KMS-11 (cell line): ENCODE measurements at regions not wholly inside any gene's neighbourhood (a gene's known extent, or its start where the extent isn't known, plus 50 kb on each side); places are given as distances from the start of the nearest gene placed in this dataset.

Source experiments
- H2AFZ ChIP-seq: fragments of 200-600 bp; sonication (generic); 2 replicates; pipeline ENCODE4 v1.6.1; 2016; ENCODE audit warnings: antibody characterized with exemption, mixed run types, low read depth
- H3K27ac ChIP-seq: fragments of 200-600 bp; sonication (generic); 2 replicates; pipeline ENCODE4 v1.6.1; 2016; ENCODE audit warnings: mild to moderate bottlenecking, mixed run types
- H3K27me3 ChIP-seq: fragments of 200-600 bp; sonication (generic); 2 replicates; pipeline ENCODE4 v1.6.1; 2017; ENCODE audit warnings: mild to moderate bottlenecking, low read depth, mixed run types, moderate library complexity; ENCODE audit not compliant: insufficient read depth
- H3K36me3 ChIP-seq: fragments of 200-600 bp; sonication (generic); 2 replicates; pipeline ENCODE4 v1.6.1; 2017; ENCODE audit warnings: mild to moderate bottlenecking, mixed run types; ENCODE audit not compliant: insufficient read depth
- H3K4me1 ChIP-seq: fragments of 200-600 bp; sonication (generic); 2 replicates; pipeline ENCODE4 v1.6.1; 2016; ENCODE audit warnings: mild to moderate bottlenecking, low read depth, mixed run types; ENCODE audit not compliant: poor library complexity, severe bottlenecking
- H3K4me2 ChIP-seq: fragments of 200-600 bp; sonication (generic); 2 replicates; pipeline ENCODE4 v1.7.0; 2016; ENCODE audit warnings: mild to moderate bottlenecking, mixed run types
- H3K4me3 ChIP-seq: fragments of 200-600 bp; sonication (generic); IDR thresholded peaks from 2 replicates; pipeline ENCODE4 v1.6.1; 2017; ENCODE audit warnings: low read depth, low read length, mixed read lengths; ENCODE audit not compliant: insufficient read depth
- H3K79me2 ChIP-seq: fragments of 200-600 bp; sonication (generic); 2 replicates; pipeline ENCODE4 v1.6.1; 2016; ENCODE audit warnings: low read depth, mixed run types; ENCODE audit not compliant: insufficient read depth
- H3K9ac ChIP-seq: fragments of 200-600 bp; sonication (generic); 2 replicates; pipeline ENCODE4 v1.6.1; 2016; ENCODE audit warnings: mild to moderate bottlenecking, mixed run types
- H4K20me1 ChIP-seq: fragments of 200-600 bp; sonication (generic); 2 replicates; pipeline ENCODE4 v1.6.1; 2016; ENCODE audit warnings: mild to moderate bottlenecking, mixed run types; ENCODE audit not compliant: insufficient read depth
- TF ChIP-seq, protein P1 (sequence below): fragments of 200-600 bp; sonication (generic); conservative IDR thresholded peaks from 2 replicates; pipeline ENCODE4 v1.6.1; 2017; ENCODE audit warnings: low read depth, mild to moderate bottlenecking, antibody characterized with exemption, low read length, moderate library complexity, mixed read lengths

DNA sequence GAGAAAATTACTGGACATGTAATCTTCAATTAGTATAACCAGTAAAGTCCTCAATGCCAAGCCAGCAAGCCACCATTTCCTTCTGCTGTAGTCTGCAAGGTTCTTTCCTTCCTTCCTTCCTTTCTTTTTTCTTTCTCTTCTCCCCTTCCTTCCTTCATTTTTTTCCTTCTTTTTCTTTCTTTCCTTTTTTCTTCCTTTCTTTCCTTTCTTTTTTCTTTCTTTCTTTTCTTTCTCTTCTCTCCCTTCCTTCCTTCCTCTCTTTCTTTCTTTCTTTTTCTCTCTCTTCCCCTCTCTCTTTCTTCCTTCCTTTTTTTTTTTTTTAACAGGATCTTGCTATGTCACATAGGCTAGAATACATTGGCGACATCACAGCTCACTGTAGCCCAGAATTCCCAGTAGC, 369.8 kb downstream of the SEMA3D start:
- H2AFZ ChIP-seq, result no peak overlapping the region
- no peaks in the 10 kb centered on the region for H3K79me2 ChIP-seq
- no peak overlapping the region for H3K4me3 ChIP-seq
- H3K27ac ChIP-seq, result no peak overlapping the region
- H3K9ac ChIP-seq, result no peak overlapping the region
- no peaks in the 10 kb centered on the region for H4K20me1 ChIP-seq
- no peaks in the 10 kb centered on the region for H3K36me3 ChIP-seq
- no peaks in the 10 kb centered on the region for H3K27me3 ChIP-seq
- H3K4me2 ChIP-seq, result no peak overlapping the region
- no peaks in the 10 kb centered on the region for H3K4me1 ChIP-seq
- TF ChIP-seq, protein P1, sequence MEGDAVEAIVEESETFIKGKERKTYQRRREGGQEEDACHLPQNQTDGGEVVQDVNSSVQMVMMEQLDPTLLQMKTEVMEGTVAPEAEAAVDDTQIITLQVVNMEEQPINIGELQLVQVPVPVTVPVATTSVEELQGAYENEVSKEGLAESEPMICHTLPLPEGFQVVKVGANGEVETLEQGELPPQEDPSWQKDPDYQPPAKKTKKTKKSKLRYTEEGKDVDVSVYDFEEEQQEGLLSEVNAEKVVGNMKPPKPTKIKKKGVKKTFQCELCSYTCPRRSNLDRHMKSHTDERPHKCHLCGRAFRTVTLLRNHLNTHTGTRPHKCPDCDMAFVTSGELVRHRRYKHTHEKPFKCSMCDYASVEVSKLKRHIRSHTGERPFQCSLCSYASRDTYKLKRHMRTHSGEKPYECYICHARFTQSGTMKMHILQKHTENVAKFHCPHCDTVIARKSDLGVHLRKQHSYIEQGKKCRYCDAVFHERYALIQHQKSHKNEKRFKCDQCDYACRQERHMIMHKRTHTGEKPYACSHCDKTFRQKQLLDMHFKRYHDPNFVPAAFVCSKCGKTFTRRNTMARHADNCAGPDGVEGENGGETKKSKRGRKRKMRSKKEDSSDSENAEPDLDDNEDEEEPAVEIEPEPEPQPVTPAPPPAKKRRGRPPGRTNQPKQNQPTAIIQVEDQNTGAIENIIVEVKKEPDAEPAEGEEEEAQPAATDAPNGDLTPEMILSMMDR, result no peak

DNA sequence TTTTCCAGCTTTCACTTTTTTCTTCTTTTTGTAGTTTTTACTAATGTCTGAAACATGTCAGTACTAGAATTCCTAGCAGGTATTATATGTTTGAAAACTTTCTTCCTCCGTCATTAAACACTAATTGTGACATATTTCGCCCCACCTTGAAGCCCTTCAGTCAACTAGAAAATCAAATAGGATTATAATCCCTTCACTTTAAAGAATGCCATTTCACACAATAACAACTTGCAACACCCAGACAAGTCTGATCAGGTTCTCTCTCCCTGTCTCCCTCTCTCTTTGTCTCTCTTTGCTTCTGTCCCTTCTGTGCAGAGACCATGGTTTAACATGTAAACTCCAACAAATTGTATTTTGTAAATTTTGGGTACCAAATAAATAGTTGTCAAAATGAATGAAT, 373.5 kb downstream of the SEMA3D start:
- H2AFZ ChIP-seq, result no peak overlapping the region
- no peak overlapping the region for H3K4me2 ChIP-seq
- no peak overlapping the region for H3K4me3 ChIP-seq
- no peaks in the 10 kb centered on the region for H3K36me3 ChIP-seq
- H3K9ac ChIP-seq, result no peak overlapping the region
- no peaks in the 10 kb centered on the region for H3K4me1 ChIP-seq
- TF ChIP-seq, protein P1, result no peak
- H3K79me2 ChIP-seq, result no peaks in the 10 kb centered on the region
- no peaks in the 10 kb centered on the region for H4K20me1 ChIP-seq
- no peaks in the 10 kb centered on the region for H3K27me3 ChIP-seq
- H3K27ac ChIP-seq, result no peak overlapping the region

DNA sequence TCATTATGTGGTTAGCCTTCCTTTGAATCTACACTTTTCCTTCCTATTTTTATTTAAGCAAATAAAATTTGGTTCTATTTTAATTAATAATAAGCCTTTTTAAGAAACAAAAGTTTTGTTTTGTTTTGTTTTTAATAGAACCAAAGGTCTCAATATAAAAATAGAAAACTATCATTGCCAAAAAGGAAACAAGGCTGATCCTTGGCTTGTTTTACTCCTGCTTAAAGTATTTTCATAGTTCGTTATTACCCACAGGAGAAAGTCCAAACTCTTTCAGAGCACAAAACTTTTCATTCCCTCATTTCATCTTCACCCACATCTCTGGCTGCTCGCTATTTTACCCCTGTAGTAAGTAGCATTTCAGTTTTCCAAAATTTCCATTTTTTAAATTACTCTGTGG, 374.8 kb downstream of the SEMA3D start:
- Histone ChIP-seq H3K27ac (no peak overlapping the region), H3K4me2 (no peak overlapping the region), H3K9ac (no peak overlapping the region), H3K4me3 (no peak overlapping the region), H3K36me3 (no peaks in the 10 kb centered on the region), H3K79me2 (no peaks in the 10 kb centered on the region), H2AFZ (no peak overlapping the region), H3K4me1 (no peaks in the 10 kb centered on the region), H4K20me1 (no peaks in the 10 kb centered on the region), H3K27me3 (no peaks in the 10 kb centered on the region)
- TF ChIP-seq, protein P1, result no peak

DNA sequence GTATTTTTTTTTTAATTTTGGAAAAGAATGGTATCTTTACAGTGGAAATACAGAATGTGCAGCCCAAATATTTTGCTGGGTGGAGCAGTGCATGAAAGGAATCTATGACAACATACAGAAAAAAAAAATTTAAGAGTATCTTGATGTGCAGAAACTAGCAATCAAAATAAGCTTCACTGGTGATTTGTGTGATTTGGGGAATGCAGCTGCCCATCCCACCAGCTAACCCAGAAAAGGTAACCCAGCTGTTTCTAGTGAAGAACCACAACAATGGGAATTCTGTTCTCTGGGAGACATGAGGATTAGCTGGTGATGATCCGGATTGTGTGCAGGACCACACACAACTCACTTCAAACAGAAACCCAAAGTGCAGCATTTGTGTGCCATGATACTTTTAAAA, 375.5 kb downstream of the SEMA3D start:
- Histone ChIP-seq H3K36me3 (no peaks in the 10 kb centered on the region), H3K27ac (no peak overlapping the region), H2AFZ (no peak overlapping the region), H3K9ac (no peak overlapping the region), H3K79me2 (no peaks in the 10 kb centered on the region), H3K4me3 (no peak overlapping the region), H3K27me3 (no peaks in the 10 kb centered on the region), H4K20me1 (no peaks in the 10 kb centered on the region), H3K4me2 (no peak overlapping the region), H3K4me1 (no peaks in the 10 kb centered on the region)
- TF ChIP-seq, protein P1, result no peak

DNA sequence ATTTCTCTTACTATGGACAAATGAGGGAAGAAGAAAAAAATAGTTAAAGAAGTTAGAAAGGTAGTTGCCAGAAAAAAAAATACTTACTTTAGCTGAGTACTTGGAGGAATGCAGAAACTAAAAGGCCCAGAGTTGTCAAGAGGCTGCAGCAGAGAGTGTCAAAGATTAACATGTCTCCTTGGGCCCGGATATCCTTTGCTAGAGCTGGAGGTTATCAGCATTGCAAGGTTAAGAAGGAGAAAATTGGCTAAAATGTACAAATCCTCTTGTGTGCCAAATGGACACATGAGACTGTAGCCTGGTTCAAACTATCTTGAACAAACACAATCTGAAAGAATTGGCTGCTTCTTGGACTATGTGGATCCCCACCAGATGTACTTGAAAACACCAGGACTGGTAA, 377.0 kb downstream of the SEMA3D start:
- Histone ChIP-seq H3K4me2 (no peak overlapping the region), H3K27me3 (no peaks in the 10 kb centered on the region), H3K9ac (no peak overlapping the region), H3K4me3 (no peak overlapping the region), H4K20me1 (no peaks in the 10 kb centered on the region), H3K4me1 (no peaks in the 10 kb centered on the region), H2AFZ (no peak overlapping the region), H3K27ac (no peak overlapping the region), H3K36me3 (no peaks in the 10 kb centered on the region), H3K79me2 (no peaks in the 10 kb centered on the region)
- TF ChIP-seq, protein P1, result no peak
